ENCODE measurements at regions not wholly inside any gene's neighbourhood (a gene's known extent, or its start where the extent isn't known, plus 50 kb on each side); places are given as distances from the start of the nearest gene placed in this dataset.

DNA sequence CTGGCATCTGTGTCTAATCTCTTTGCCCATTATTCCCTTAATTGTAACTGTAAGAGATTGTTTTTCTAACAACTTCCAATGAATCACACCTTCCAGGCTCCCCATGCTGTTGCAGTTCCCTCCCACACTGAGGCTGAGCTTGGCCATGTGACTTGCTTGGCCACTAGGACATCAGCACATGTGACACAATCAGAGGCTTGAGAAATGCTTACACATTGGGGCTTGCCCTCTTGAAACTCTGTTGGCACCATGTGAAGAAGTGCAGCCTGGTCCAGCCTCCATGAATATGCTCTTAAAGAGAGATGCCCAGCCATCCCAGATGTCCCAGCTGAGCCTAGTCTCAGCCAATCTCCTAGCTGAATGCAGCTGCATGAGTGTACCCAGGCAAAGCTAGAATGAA is 326.8 kb upstream of the SOX2 start:
- TF ChIP-seq CTCF (IDR thresholded peaks at IDR 0.05) (no peak), POLR2A (IDR thresholded peaks at IDR 0.05) (no peak)

All from heart left ventricle (tissue), 13 donors.